ENCODE measurements at regions not wholly inside any gene's neighbourhood (a gene's known extent, or its start where the extent isn't known, plus 50 kb on each side); places are given as distances from the start of the nearest gene placed in this dataset.

DNA sequence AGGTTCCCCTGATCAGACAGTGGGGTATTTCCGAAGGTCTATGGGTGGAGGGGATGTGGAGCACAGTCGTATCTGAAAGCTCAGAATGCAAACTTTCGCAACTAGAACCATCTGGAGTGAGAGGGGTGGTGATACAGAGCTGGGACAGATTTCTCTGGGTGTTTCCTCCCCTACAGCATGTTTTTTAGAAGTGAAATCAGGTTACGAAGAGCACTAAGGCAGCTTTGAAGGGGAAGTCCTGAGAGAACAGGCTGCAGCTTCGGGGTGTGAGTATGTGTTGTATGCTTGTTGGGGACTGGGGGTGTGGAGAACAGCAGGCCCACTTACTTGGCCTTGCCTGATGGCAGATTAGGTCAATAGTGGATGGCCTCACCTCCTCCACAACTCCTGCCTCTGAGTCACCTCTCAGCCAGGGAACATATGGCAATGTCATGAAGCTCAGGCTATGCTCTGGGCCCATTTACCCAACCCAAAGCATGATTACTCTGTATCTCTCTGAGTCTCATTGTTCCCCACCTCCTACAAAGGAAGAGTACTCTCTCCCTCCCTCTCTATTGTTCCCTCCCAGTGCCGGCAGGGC is 107.2 kb upstream of the RASGRP1 start:
- TF ChIP-seq, protein P1, sequence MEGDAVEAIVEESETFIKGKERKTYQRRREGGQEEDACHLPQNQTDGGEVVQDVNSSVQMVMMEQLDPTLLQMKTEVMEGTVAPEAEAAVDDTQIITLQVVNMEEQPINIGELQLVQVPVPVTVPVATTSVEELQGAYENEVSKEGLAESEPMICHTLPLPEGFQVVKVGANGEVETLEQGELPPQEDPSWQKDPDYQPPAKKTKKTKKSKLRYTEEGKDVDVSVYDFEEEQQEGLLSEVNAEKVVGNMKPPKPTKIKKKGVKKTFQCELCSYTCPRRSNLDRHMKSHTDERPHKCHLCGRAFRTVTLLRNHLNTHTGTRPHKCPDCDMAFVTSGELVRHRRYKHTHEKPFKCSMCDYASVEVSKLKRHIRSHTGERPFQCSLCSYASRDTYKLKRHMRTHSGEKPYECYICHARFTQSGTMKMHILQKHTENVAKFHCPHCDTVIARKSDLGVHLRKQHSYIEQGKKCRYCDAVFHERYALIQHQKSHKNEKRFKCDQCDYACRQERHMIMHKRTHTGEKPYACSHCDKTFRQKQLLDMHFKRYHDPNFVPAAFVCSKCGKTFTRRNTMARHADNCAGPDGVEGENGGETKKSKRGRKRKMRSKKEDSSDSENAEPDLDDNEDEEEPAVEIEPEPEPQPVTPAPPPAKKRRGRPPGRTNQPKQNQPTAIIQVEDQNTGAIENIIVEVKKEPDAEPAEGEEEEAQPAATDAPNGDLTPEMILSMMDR (IDR thresholded peaks at IDR 0.05; ENCODE audit: poor library complexity, severe bottlenecking): no peak
- TF ChIP-seq REST (IDR thresholded peaks at IDR 0.05; ENCODE audit: borderline replicate concordance) (no peak), EZH2 (IDR thresholded peaks at IDR 0.05; ENCODE audit: borderline replicate concordance, insufficient read depth, low read length, poor library complexity, severe bottlenecking) (no peak), RAD21 (conservative IDR thresholded peaks at IDR 0.05) (no peak)
